ENCODE measurements at regions not wholly inside any gene's neighbourhood (a gene's known extent, or its start where the extent isn't known, plus 50 kb on each side); places are given as distances from the start of the nearest gene placed in this dataset.

- TF ChIP-seq CTCF (IDR thresholded peaks at IDR 0.05; ENCODE audit: low read depth, low read length), result no peak
These were observed 847.8 kb downstream of the MRPL39 start for GRCh38 chr21:24759348-24760075.

GRCh38 chr21:24738063-24738462 lies 869.2 kb downstream of the MRPL39 start:
- in situ Hi-C loops (cut with HindIII; ENCODE audit: low sequenced_read_pairs), result no loop called here
- DNase-seq (ENCODE audit: low read depth, low spot score), result no peak
- TF ChIP-seq CTCF (IDR thresholded peaks at IDR 0.05; ENCODE audit: low read depth, low read length), result no peak
- H3K4me3 ChIP-seq (ENCODE audit: low read depth, low read length), result no peak overlapping the region

More at GRCh38 chr21:24759348-24760075, 847.8 kb downstream of the MRPL39 start:
- H3K4me3 ChIP-seq (ENCODE audit: low read depth, low read length), result no peak overlapping the region
- no peak for DNase-seq (ENCODE audit: low read depth, low spot score)
- in situ Hi-C loops (cut with HindIII; ENCODE audit: low sequenced_read_pairs), result no loop called here

- in situ Hi-C loops (cut with HindIII; ENCODE audit: low sequenced_read_pairs), result no loop called here
- TF ChIP-seq CTCF (IDR thresholded peaks at IDR 0.05; ENCODE audit: low read depth, low read length), result no peak
- DNase-seq (ENCODE audit: low read depth, low spot score), result no peak
- H3K4me3 ChIP-seq (ENCODE audit: low read depth, low read length), result no peak overlapping the region
These were observed 869.9 kb downstream of the MRPL39 start for GRCh38 chr21:24737296-24737850.

- in situ Hi-C loops (cut with HindIII; ENCODE audit: low sequenced_read_pairs), result no loop called here
- no peak overlapping the region for H3K4me3 ChIP-seq (ENCODE audit: low read depth, low read length)
- DNase-seq (ENCODE audit: low read depth, low spot score), result no peak
These were observed 876.6 kb downstream of the MRPL39 start for GRCh38 chr21:24730661-24731060.

GRCh38 chr21:24729568-24729967 lies 877.7 kb downstream of the MRPL39 start:
- no peak overlapping the region for H3K4me3 ChIP-seq (ENCODE audit: low read depth, low read length)
- in situ Hi-C loops (cut with HindIII; ENCODE audit: low sequenced_read_pairs), result no loop called here
- no peak for DNase-seq (ENCODE audit: low read depth, low spot score)
- TF ChIP-seq CTCF (IDR thresholded peaks at IDR 0.05; ENCODE audit: low read depth, low read length), result no peak

More at GRCh38 chr21:24730661-24731060, 876.6 kb downstream of the MRPL39 start:
- TF ChIP-seq CTCF (IDR thresholded peaks at IDR 0.05; ENCODE audit: low read depth, low read length), result no peak

GRCh38 chr21:24727803-24728440 lies 879.4 kb downstream of the MRPL39 start:
- in situ Hi-C loops (cut with HindIII; ENCODE audit: low sequenced_read_pairs), result no loop called here
- DNase-seq (ENCODE audit: low read depth, low spot score), result no peak
- H3K4me3 ChIP-seq (ENCODE audit: low read depth, low read length), result no peak overlapping the region
- no peak for TF ChIP-seq CTCF (IDR thresholded peaks at IDR 0.05; ENCODE audit: low read depth, low read length)
